ENCODE measurements at regions not wholly inside any gene's neighbourhood (a gene's known extent, or its start where the extent isn't known, plus 50 kb on each side); places are given as distances from the start of the nearest gene placed in this dataset.

DNA sequence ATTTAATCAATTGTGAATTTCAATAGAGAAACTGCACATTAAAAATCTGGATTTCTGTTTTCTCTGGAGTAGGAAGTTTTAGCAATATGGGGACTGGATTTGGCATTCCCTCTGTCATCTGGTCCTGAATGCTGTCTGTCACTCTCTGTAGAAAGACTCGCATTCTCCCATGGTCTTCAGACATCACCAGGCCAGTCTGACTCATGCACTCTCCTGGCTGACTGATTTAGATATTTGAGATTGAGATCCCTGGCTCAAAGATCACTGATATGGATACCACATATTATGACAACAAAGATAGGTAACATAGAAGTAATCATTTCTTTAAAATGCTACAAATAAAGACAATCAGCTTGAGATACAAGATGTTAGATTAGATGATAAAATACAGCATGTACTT, 524.5 kb downstream of the GALC start:
- Histone ChIP-seq H3K9ac (ENCODE audit: low read depth in 1 of 2, low read length in 2 of 2) (no peak overlapping the region), H3K9me3 (ENCODE audit: control insufficient read depth in 2 of 2, low read length in 2 of 2) (peaks cover 0 to 3% of the 10 kb centered on the region in 2 donors), H3K27me3 (ENCODE audit: control insufficient read depth in 2 of 2, insufficient read depth in 2 of 2, low read length in 2 of 2) (no peaks in the 10 kb centered on the region), H3K36me3 (ENCODE audit: control insufficient read depth in 2 of 2, insufficient read depth in 2 of 2, low read length in 2 of 2) (no peaks in the 10 kb centered on the region), H3K4me3 (ENCODE audit: low read length in 2 of 2) (no peak overlapping the region), H3K4me1 (ENCODE audit: control insufficient read depth in 2 of 2, insufficient read depth in 2 of 2, low read length in 2 of 2) (no peaks in the 10 kb centered on the region), H3K27ac (ENCODE audit: low read depth in 2 of 2, low read length in 2 of 2) (no peak overlapping the region)

GRCh38 chr14:87467578-87467977, 525.4 kb downstream of the GALC start:
- Histone ChIP-seq H3K9me3 (ENCODE audit: control insufficient read depth in 2 of 2, low read length in 2 of 2) (peaks cover 0 to 3% of the 10 kb centered on the region in 2 donors), H3K4me1 (ENCODE audit: control insufficient read depth in 2 of 2, insufficient read depth in 2 of 2, low read length in 2 of 2) (no peaks in the 10 kb centered on the region)

GRCh38 chr14:87465770-87466169, 527.2 kb downstream of the GALC start:
- Histone ChIP-seq H3K27ac (ENCODE audit: low read depth in 2 of 2, low read length in 2 of 2) (no peak overlapping the region), H3K27me3 (ENCODE audit: control insufficient read depth in 2 of 2, insufficient read depth in 2 of 2, low read length in 2 of 2) (no peaks in the 10 kb centered on the region), H3K9me3 (ENCODE audit: control insufficient read depth in 2 of 2, low read length in 2 of 2) (no peaks in the 10 kb centered on the region), H3K9ac (ENCODE audit: low read depth in 1 of 2, low read length in 2 of 2) (no peak overlapping the region), H3K36me3 (ENCODE audit: control insufficient read depth in 2 of 2, insufficient read depth in 2 of 2, low read length in 2 of 2) (no peaks in the 10 kb centered on the region), H3K4me1 (ENCODE audit: control insufficient read depth in 2 of 2, insufficient read depth in 2 of 2, low read length in 2 of 2) (no peaks in the 10 kb centered on the region), H3K4me3 (ENCODE audit: low read length in 2 of 2) (no peak overlapping the region)

More at GRCh38 chr14:87467578-87467977, 525.4 kb downstream of the GALC start:
- Histone ChIP-seq H3K36me3 (ENCODE audit: control insufficient read depth in 2 of 2, insufficient read depth in 2 of 2, low read length in 2 of 2) (no peaks in the 10 kb centered on the region), H3K9ac (ENCODE audit: low read depth in 1 of 2, low read length in 2 of 2) (no peak overlapping the region), H3K27me3 (ENCODE audit: control insufficient read depth in 2 of 2, insufficient read depth in 2 of 2, low read length in 2 of 2) (no peaks in the 10 kb centered on the region), H3K4me3 (ENCODE audit: low read length in 2 of 2) (no peak overlapping the region), H3K27ac (ENCODE audit: low read depth in 2 of 2, low read length in 2 of 2) (no peak overlapping the region)

GRCh38 chr14:87461704-87462103, 531.3 kb downstream of the GALC start:
- Histone ChIP-seq H3K27ac (ENCODE audit: low read depth in 2 of 2, low read length in 2 of 2) (no peak overlapping the region), H3K36me3 (ENCODE audit: control insufficient read depth in 2 of 2, insufficient read depth in 2 of 2, low read length in 2 of 2) (no peaks in the 10 kb centered on the region), H3K9me3 (ENCODE audit: control insufficient read depth in 2 of 2, low read length in 2 of 2) (no peaks in the 10 kb centered on the region), H3K27me3 (ENCODE audit: control insufficient read depth in 2 of 2, insufficient read depth in 2 of 2, low read length in 2 of 2) (no peaks in the 10 kb centered on the region), H3K4me1 (ENCODE audit: control insufficient read depth in 2 of 2, insufficient read depth in 2 of 2, low read length in 2 of 2) (no peaks in the 10 kb centered on the region), H3K9ac (ENCODE audit: low read depth in 1 of 2, low read length in 2 of 2) (no peak overlapping the region), H3K4me3 (ENCODE audit: low read length in 2 of 2) (no peak overlapping the region)

GRCh38 chr14:87457720-87458119, 535.3 kb downstream of the GALC start:
- peak overlapping the region in 1 of 2 donors; percentile 23 for H3K4me3 ChIP-seq (ENCODE audit: low read length in 2 of 2)
- no peak overlapping the region for H3K9ac ChIP-seq (ENCODE audit: low read depth in 1 of 2, low read length in 2 of 2)
- H3K4me1 ChIP-seq (ENCODE audit: control insufficient read depth in 2 of 2, insufficient read depth in 2 of 2, low read length in 2 of 2), result no peaks in the 10 kb centered on the region
- H3K27me3 ChIP-seq (ENCODE audit: control insufficient read depth in 2 of 2, insufficient read depth in 2 of 2, low read length in 2 of 2), result no peaks in the 10 kb centered on the region
- H3K36me3 ChIP-seq (ENCODE audit: control insufficient read depth in 2 of 2, insufficient read depth in 2 of 2, low read length in 2 of 2), result no peaks in the 10 kb centered on the region
- no peak overlapping the region for H3K27ac ChIP-seq (ENCODE audit: low read depth in 2 of 2, low read length in 2 of 2)
- no peaks in the 10 kb centered on the region for H3K9me3 ChIP-seq (ENCODE audit: control insufficient read depth in 2 of 2, low read length in 2 of 2)

- H3K4me3 ChIP-seq (ENCODE audit: low read length in 2 of 2), result no peak overlapping the region
- H3K36me3 ChIP-seq (ENCODE audit: control insufficient read depth in 2 of 2, insufficient read depth in 2 of 2, low read length in 2 of 2), result no peaks in the 10 kb centered on the region
- no peaks in the 10 kb centered on the region for H3K27me3 ChIP-seq (ENCODE audit: control insufficient read depth in 2 of 2, insufficient read depth in 2 of 2, low read length in 2 of 2)
- no peak overlapping the region for H3K27ac ChIP-seq (ENCODE audit: low read depth in 2 of 2, low read length in 2 of 2)
- H3K9ac ChIP-seq (ENCODE audit: low read depth in 1 of 2, low read length in 2 of 2), result no peak overlapping the region
- H3K4me1 ChIP-seq (ENCODE audit: control insufficient read depth in 2 of 2, insufficient read depth in 2 of 2, low read length in 2 of 2), result no peaks in the 10 kb centered on the region
- H3K9me3 ChIP-seq (ENCODE audit: control insufficient read depth in 2 of 2, low read length in 2 of 2), result no peaks in the 10 kb centered on the region
Observed at GRCh38 chr14:87450193-87450592, 542.8 kb downstream of the GALC start.

DNA sequence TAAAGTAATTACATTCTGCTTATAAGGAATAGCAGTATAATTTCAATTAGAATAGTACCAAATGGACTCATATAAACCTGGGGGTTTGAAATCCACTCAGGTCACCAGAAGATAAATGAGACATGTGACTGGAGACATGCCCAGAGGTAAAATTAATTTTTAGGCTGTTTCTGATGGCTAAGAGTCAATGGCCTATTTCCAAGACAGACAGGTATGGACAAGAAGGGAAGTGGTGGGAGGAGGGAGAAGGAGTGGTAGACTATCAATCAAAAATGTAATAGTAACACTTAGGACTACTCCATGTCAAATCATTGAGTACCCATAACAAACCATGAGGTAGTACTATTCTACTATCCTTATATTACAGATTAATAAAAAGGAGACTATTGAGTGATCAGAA, 544.0 kb downstream of the GALC start:
- Histone ChIP-seq H3K36me3 (ENCODE audit: control insufficient read depth in 2 of 2, insufficient read depth in 2 of 2, low read length in 2 of 2) (no peaks in the 10 kb centered on the region), H3K27me3 (ENCODE audit: control insufficient read depth in 2 of 2, insufficient read depth in 2 of 2, low read length in 2 of 2) (no peaks in the 10 kb centered on the region), H3K9me3 (ENCODE audit: control insufficient read depth in 2 of 2, low read length in 2 of 2) (no peaks in the 10 kb centered on the region), H3K9ac (ENCODE audit: low read depth in 1 of 2, low read length in 2 of 2) (no peak overlapping the region), H3K27ac (ENCODE audit: low read depth in 2 of 2, low read length in 2 of 2) (no peak overlapping the region), H3K4me1 (ENCODE audit: control insufficient read depth in 2 of 2, insufficient read depth in 2 of 2, low read length in 2 of 2) (no peaks in the 10 kb centered on the region), H3K4me3 (ENCODE audit: low read length in 2 of 2) (no peak overlapping the region)

GRCh38 chr14:87443787-87444186, 549.2 kb downstream of the GALC start:
- H3K27ac ChIP-seq (ENCODE audit: low read depth in 2 of 2, low read length in 2 of 2), result no peak overlapping the region
- H3K4me3 ChIP-seq (ENCODE audit: low read length in 2 of 2), result no peak overlapping the region
- no peaks in the 10 kb centered on the region for H3K4me1 ChIP-seq (ENCODE audit: control insufficient read depth in 2 of 2, insufficient read depth in 2 of 2, low read length in 2 of 2)
- H3K36me3 ChIP-seq (ENCODE audit: control insufficient read depth in 2 of 2, insufficient read depth in 2 of 2, low read length in 2 of 2), result no peaks in the 10 kb centered on the region
- H3K27me3 ChIP-seq (ENCODE audit: control insufficient read depth in 2 of 2, insufficient read depth in 2 of 2, low read length in 2 of 2), result no peaks in the 10 kb centered on the region
- H3K9me3 ChIP-seq (ENCODE audit: control insufficient read depth in 2 of 2, low read length in 2 of 2), result peaks cover 0 to 2% of the 10 kb centered on the region in 2 donors
- no peak overlapping the region for H3K9ac ChIP-seq (ENCODE audit: low read depth in 1 of 2, low read length in 2 of 2)

GRCh38 chr14:87443039-87443438, 549.9 kb downstream of the GALC start:
- Histone ChIP-seq H3K36me3 (ENCODE audit: control insufficient read depth in 2 of 2, insufficient read depth in 2 of 2, low read length in 2 of 2) (no peaks in the 10 kb centered on the region), H3K27ac (ENCODE audit: low read depth in 2 of 2, low read length in 2 of 2) (no peak overlapping the region), H3K9ac (ENCODE audit: low read depth in 1 of 2, low read length in 2 of 2) (no peak overlapping the region), H3K4me1 (ENCODE audit: control insufficient read depth in 2 of 2, insufficient read depth in 2 of 2, low read length in 2 of 2) (no peaks in the 10 kb centered on the region), H3K27me3 (ENCODE audit: control insufficient read depth in 2 of 2, insufficient read depth in 2 of 2, low read length in 2 of 2) (no peaks in the 10 kb centered on the region), H3K9me3 (ENCODE audit: control insufficient read depth in 2 of 2, low read length in 2 of 2) (peaks cover 0 to 2% of the 10 kb centered on the region in 2 donors), H3K4me3 (ENCODE audit: low read length in 2 of 2) (no peak overlapping the region)

DNA sequence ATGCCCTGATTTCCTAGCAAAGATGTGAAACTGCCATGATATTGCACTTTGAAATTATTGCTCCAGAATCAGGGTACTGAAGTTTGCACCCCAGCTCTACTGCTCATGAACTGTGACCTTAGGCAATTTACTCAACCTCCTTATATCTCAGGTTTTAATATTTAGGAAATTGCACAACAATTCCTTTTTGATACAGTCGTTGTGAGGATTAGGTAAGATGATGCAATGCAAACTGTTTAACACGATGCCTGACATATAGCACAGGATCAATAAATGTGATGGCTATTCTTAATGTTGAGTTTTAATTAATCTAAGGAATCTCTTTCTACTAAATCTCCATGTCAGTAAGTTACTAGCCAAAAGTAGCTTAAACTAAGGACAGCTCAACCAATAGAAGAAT, 555.8 kb downstream of the GALC start:
- Histone ChIP-seq H3K27me3 (ENCODE audit: control insufficient read depth in 2 of 2, insufficient read depth in 2 of 2, low read length in 2 of 2) (no peaks in the 10 kb centered on the region), H3K36me3 (ENCODE audit: control insufficient read depth in 2 of 2, insufficient read depth in 2 of 2, low read length in 2 of 2) (no peaks in the 10 kb centered on the region), H3K4me1 (ENCODE audit: control insufficient read depth in 2 of 2, insufficient read depth in 2 of 2, low read length in 2 of 2) (no peaks in the 10 kb centered on the region), H3K9ac (ENCODE audit: low read depth in 1 of 2, low read length in 2 of 2) (no peak overlapping the region), H3K27ac (ENCODE audit: low read depth in 2 of 2, low read length in 2 of 2) (no peak overlapping the region), H3K9me3 (ENCODE audit: control insufficient read depth in 2 of 2, low read length in 2 of 2) (no peaks in the 10 kb centered on the region), H3K4me3 (ENCODE audit: low read length in 2 of 2) (no peak overlapping the region)

DNA sequence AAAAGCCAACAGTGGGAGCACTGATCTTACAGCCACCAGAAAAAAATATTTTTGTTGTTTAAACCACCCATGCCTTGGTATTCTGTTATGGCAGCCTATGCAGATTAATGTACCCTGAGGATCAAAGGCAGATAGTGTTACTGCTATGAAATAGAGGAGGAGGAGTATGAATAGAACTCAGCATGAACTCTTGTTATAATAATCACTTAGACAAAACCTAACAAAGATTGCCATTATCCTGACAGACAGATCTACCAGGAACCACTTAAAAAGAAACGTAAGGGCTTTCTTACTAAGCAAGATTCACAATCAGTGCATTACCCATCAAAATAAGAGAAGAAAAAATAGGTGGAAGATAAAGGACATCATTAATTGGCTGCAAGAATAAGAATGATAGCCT, 558.3 kb downstream of the GALC start:
- no peaks in the 10 kb centered on the region for H3K4me1 ChIP-seq (ENCODE audit: control insufficient read depth in 2 of 2, insufficient read depth in 2 of 2, low read length in 2 of 2)
- no peak overlapping the region for H3K4me3 ChIP-seq (ENCODE audit: low read length in 2 of 2)
- no peaks in the 10 kb centered on the region for H3K27me3 ChIP-seq (ENCODE audit: control insufficient read depth in 2 of 2, insufficient read depth in 2 of 2, low read length in 2 of 2)
- no peak overlapping the region for H3K9ac ChIP-seq (ENCODE audit: low read depth in 1 of 2, low read length in 2 of 2)
- no peaks in the 10 kb centered on the region for H3K36me3 ChIP-seq (ENCODE audit: control insufficient read depth in 2 of 2, insufficient read depth in 2 of 2, low read length in 2 of 2)
- H3K9me3 ChIP-seq (ENCODE audit: control insufficient read depth in 2 of 2, low read length in 2 of 2), result no peaks in the 10 kb centered on the region
- no peak overlapping the region for H3K27ac ChIP-seq (ENCODE audit: low read depth in 2 of 2, low read length in 2 of 2)
